NCI-H774 (cell line): ENCODE measurements at regions not wholly inside any gene's neighbourhood (a gene's known extent, or its start where the extent isn't known, plus 50 kb on each side); places are given as distances from the start of the nearest gene placed in this dataset.
A peak's percentile ranks its signal among the peaks of the same experiment; 100 is the strongest.

Source experiments
- DNase-seq: peaks from one replicate; lab custom pipeline; 2025; lab: John Stamatoyannopoulos, UW

DNA sequence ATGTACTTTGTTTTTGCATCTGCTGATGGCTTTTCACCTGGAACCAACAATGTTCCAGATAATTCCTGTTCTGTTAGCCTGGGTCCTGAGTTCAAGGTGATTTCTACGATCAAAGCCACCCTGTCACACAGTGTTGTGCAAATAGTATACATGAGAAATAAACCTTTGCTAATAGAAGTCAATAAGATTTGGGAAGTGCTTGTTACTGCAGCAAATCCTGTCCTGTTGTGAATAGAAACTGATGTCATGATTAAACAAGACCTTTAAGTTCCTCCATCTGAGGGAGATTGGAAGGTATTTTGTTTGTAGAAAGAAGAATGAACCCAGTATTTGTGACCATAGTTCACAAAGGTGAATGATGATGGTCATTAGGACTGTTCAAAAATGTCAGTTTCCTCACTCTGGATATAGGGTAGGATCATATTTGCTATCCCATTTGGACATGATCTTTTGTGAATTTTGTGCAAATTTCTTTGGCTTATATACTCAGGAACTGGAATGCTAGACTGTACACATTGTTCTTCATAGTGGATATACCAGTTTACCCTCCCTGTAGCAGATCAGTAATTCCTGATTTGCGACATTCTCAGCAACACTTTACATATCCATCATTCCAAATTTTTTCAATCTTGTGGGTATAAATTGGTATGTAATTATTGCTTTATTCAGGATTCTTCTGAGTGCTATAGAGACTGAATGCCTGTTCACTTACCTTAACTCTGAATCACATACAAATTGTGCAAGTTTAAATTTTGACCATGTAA, 428.5 kb downstream of the METTL15 start:
- DNase-seq: no peak

DNA sequence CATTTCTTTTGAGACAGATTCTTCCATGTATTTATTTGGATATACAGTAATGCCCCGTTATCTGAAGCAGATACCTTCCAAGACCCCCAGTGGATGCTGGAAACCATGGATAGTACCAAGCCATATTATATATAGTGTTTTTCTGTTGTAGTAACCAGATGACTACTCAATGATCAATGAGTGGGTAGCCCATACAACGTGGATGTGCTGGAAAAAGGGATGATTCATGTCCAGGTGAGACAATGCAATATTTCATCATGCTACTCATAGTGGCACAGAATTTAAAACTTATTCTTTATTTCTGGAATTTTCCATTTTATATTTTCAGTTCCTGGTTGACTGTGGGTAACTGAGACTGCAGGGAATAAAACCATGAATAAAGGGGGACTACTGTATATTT, 427.5 kb downstream of the METTL15 start:
- DNase-seq: no peak

DNA sequence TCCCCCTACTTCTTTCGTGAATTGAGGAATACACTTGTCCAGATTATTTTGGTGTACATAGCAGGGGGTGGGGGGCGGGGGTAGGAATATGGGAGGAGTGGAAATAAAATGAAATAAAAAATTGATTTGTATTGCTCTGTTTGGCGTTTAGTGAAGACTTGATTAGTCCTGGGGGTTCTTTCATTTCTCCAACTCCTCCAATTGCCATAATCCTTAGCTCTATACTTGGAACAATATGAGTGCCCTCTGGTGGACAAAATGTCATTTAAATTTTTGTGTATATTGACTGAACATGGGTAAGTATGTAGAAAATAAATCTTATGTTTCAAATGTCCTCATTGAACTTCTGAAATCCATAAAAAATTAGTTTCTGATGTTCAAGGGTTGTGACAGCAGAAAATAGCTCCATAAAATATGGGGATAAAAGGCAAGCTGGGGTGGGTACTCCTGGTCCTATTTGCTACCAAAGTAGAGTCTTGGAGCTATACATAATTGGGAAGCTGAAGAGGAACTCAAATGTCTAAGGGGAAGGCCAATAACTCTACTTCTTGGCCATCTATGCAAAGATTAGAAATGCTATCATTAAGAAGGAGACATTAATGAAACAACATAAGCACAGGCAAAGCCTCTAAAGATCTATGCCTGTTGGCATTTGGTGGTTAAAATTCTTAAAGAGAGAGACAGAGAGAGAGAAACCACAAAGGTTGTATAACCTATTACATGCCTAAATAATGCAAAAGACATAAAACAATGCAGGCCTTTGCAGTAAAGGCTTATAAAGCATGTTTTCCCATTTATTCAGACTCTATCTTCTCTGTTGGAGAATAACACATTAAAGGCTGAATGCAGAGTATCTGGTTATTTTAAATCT, 421.6 kb downstream of the METTL15 start:
- peak; percentile 26 for DNase-seq

DNA sequence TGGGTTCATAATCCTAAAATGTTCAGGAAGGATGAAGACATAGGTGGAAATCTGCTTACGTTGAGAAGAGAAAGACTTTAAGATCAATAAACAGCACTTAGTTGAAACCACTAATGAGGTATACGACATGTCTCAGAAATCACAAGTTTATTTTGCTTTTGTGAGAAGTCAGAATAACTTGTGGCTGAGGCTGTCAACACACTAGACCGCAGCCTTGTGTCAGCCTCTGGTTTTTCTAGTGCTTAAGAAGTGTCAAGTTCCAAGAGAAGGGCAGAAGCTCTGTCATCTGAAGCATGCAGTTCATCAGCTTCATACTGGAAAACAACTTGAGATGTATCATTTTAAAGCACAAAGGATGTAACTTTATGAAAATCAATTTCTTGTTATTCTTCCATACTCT, 420.9 kb downstream of the METTL15 start:
- DNase-seq: no peak

- DNase-seq: no peak
Observed at GRCh38 chr11:28528217-28528616, 420.0 kb downstream of the METTL15 start.

DNA sequence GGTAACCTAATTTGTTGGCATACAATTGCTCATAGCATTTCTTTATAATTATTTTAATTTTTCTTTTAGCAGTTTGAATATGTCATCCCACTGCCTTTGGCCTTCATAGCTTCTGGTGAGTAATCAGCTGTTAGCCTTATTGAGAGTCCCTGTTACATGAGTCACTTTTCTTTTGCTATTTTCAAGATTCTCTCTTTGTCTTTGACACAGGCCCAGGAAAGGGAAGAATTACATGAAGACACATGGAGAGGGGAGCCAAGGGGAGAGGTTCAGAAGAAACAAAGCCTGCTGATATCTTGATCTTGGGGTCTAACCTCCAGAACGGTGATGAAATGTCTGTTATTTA, 418.2 kb downstream of the METTL15 start:
- no peak for DNase-seq

DNA sequence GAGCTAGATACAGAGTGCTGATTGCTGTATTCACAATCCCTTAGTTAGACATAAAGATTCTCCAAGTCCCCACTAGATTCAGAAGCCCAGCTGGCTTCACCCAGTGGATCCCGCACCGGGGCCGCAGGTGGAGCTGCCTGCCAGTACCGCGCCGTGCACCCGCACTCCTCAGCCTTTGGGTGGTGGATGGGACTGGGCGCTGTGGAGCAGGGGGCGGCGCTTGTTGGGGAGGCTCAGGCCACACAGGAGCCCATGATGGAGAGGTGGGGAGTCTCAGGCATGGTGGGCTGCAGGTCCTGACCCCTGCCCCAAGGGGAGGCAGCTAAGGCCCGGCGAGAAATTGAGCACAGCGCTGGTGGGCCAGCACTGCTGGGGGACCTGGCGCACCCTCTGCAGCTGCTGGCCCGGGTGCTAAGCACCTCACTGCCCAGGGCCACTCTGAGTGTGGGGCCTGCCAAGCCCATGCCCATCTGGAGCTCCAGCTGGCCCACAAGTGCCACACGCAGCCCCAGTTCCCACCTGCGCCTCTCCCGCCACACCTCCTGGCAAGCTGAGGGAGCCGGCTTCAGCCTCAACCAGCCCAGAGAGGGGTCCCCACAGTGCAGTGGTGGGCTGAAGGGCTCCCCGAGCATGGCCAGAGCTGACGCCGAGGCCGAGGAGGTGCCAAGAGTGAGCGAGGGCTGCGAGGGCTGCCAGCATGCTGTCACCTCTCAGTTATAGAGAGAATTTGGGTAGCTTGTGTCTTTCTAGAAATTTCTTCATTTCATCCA, 417.6 kb downstream of the METTL15 start:
- no peak for DNase-seq

DNA sequence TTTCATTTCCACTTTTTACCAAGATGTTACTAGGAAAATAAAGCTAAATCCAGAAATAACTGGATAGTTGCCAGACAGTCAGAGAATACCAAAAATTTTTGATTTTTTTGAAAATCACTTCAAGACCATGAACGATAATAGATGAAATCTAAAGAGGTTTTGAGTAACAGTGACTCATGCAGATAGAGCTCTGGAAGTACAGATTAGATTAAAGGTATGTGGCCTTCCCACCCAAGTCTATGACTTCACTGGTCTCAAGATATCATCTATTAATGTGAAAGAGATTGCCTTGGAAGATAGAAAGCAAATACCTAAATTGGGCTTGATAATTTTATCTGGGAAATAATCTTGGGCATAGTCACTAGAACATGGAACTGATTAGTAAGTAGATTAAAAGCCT, 415.9 kb downstream of the METTL15 start:
- DNase-seq: no peak

DNA sequence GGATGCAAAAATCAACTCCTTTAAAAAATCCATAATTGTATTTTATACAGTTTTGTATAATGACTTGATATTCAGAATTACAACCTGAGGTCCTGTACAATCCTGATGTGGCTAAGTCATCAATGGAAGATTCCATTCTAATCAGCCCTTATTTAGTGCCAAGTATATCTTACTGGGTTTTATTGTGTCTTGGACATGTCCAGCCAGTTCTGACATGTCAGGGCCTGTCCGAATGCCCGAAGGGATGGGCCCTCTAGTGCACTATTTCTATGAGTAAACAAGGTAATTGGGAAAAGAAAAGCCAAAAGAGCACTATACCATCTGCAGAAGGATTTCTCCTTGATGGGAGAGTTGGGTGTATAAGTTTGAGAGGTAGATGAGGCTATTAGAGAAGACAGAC, 412.9 kb downstream of the METTL15 start:
- no peak for DNase-seq

- no peak for DNase-seq
Observed at GRCh38 chr11:28520291-28520690, 412.1 kb downstream of the METTL15 start.

DNA sequence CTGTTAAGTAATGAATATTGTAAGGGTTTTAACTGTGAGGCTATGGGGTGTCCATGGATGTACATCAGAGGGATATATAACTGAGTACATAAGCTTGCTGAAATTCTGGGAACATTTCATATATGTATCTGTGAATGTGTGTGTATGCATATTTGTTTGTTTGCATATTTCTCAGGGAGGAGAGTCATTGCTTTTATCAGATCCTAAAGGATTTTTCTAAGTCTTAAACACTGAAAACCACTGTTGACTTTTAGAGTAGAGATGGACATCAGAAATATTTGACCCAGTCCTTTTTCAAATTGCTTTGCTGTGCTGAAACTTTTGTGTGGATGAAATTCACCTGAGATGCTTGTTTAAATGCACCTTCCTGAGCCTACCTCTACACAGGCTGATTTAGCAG, 410.6 kb downstream of the METTL15 start:
- no peak for DNase-seq

- DNase-seq: no peak
Observed at GRCh38 chr11:28517621-28518020, 409.4 kb downstream of the METTL15 start.

GRCh38 chr11:28514391-28514790, 406.2 kb downstream of the METTL15 start:
- no peak for DNase-seq

- no peak for DNase-seq
Observed at GRCh38 chr11:28512143-28512756, 404.1 kb downstream of the METTL15 start.

DNA sequence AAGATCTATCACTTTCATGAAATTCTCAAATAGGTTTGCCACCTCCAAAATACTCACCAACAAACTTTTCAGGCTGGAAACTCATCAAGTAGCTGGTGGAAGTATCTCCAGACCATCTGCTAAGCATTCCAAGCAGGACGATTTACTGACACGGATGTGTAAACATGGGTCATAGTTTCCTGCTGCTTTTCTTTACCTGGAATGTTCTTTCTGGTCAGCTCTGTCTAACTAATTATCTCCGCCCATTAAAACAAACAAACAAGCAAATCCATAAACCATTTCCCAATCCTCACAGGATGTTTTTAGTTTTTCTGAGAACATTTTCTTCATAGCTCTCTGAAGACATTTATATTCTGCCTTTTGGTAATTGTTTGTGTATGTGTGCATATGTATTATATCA, 397.0 kb downstream of the METTL15 start:
- no peak for DNase-seq

DNA sequence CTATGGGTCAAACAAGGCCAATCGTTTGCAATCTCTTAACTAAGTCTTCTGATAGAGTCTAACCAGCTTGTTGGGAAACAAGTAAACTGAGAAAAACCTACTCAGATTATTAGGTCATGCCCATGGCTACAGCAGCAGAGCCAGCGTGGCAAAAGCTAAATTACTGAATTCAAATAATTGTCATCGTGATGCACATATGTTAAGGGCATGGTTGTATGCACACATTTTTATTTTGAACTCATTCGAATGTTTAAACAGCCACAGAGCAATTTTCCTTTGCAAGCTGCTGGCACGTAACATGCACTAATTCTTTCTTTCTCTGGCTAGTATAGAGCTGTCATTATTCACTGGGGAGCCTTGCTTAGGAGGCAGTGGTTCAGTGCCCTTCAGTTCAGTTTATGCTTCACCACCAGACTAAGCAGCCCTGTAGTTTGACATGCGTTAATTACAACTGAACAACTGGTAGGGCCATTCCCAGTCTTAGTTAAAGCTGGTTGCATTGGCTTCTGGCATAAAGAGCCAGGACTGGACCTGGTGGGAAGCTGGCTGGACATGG, 396.4 kb downstream of the METTL15 start:
- DNase-seq: no peak

DNA sequence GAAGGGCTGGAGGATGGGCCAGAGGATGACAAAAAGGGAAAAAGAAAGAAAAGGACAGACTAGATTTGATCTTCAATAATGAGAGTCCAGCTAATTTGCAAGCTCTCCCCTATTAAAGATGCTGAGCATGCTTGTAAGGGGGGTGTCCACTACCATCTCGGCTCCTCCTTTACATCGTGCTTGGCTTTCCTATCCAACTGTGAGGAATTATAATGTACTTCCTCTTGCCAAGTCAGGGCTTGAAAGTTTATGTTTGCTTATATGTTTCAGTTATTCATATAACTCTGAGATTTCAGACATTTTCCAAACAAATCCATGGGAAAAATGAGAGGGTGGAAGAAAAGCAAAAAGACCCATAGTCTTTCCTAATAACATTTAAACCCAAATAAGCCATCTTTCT, 387.1 kb downstream of the METTL15 start:
- no peak for DNase-seq

DNA sequence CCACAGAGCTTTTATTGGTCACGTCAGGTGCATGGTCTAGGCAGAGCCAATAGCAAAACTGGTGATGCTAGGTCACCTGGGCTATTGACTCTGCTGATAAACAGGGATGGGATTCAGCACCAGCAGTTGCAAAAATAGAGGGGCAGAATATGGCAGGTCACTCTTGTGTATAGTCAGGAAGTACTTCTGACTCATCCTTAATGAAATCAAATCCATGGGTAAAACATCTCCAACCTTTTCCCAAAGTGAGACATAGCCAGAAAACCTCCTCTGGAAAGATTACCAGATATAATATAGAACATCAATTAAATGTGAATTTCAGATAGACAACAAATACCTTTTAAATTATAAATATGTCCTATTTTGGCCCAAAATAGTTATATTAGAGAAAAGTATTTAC, 383.2 kb downstream of the METTL15 start:
- no peak for DNase-seq

DNA sequence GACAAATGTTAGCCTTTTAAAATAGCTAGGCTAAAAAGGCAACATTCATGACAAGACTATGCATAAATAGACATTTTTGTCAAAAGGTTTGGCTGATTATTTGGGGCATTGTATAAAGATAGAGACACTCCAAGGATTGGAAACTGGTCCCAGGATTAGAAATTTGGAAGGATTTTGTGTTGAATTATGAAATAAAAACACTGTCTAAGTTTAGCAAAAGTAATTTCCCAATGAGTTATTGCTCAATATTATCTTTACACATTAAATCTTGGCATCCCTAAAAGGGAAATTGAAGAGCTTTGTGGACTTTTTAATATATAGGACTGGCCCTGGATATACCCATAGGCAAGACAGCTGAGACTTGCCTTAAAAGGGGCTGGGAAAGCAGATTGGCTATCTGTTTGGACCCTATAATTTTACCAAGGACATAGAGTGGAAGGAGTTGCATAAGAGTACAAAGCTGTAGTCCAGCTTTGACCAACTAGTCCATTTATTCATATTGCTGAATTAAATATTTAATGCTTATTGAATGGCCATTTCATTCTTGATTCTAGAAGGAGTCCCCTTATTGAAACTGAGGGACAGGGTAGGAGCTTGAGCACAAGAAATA, 382.7 kb downstream of the METTL15 start:
- DNase-seq: no peak

DNA sequence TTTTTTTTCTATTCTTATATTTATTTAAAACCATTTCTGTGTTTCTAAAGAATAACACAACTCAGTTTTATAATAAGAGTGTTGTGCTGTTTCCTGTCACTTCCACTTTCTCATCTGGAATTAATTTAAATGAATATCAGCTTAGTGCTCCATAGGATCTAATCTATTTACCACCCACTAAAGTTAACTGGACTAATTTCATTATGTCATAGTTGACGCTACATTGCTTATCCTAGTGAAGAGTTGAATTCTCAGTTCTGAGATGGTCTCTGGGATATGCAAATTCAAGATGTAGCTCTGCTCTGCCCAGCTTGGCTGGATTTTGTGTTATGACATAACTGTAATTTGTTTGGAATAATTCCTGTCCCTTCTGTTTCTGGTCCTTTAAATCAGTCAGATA, 380.1 kb downstream of the METTL15 start:
- DNase-seq: no peak

DNA sequence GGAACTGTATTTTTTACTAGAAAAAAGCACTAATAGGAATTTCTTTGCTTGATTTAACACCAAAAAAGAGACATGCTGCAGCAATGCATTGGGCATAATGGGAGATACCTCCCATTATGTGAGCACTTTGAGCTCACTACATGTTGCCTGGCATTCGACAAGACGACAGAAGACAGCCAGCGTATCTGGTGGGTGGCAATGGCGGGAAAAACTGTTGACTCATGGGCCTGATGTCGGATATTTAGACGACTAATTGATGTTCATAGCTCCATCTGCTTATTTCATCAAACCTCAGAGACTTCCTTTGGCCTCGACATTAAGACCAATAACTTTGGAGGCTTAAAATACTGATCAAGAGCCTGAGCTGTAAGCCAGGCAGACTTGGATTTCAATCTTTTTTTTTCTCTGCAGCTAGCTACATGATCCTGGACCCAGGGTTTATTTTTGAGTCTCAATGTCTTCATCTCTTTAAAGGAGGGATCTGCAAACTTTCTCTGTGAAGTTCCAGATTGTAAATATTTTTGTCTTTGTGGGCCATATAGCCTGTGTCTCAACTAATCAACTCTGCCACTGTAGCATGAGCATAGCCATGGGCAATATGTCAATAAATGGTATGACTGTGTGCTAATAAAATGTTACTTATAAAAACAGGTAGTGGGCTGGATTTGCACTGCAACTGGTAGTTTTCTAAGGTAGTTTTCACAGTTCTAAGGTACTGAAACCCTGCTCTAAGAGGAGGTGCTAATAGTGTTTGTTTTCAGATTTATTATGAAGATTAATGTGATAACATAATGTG, 375.1 kb downstream of the METTL15 start:
- DNase-seq: no peak
